HG03064 (cell line): ENCODE measurements at regions not wholly inside any gene's neighbourhood (a gene's known extent, or its start where the extent isn't known, plus 50 kb on each side); places are given as distances from the start of the nearest gene placed in this dataset.

ENCODE experiments used
- ATAC-seq: cut with Tn5 transposase; IDR thresholded peaks from one replicate; pipeline ENCODE4 v1.9.1; 2021; ENCODE audit warnings: low read depth; ENCODE audit not compliant: unreplicated experiment

DNA sequence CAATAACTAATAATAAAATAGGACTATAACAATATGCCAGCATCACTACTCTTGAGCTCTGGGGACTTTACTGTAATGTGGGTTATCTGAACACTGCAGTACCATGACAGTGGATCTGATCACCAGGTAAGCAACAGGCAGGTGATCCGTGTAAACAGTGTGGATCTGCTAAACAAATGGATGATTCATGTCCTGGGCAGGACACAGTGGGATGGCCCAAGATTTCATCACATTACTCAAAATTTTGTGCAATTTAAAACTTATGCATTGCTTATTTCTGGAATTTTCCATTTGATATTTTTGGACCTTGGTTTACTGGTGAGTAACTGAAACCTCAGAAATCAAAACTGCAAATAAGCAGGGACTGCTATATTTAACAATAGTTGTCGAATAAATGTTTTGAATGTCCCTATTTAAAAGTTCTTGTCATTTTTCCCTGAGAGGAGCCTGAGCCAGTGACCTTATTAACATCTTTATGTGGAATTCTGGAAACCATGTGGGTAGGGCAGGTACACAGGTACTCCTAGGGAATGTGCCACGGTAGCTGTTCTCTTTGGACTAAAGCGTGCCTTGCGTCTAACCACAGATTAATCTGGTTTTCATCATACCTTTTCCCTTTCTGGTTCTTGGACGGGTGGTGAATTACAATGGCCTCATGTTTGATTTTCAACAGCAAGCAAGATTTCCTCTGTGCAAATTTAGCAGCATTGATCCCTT, 214.5 kb upstream of the SASH1 start:
- ATAC-seq, result no peak

DNA sequence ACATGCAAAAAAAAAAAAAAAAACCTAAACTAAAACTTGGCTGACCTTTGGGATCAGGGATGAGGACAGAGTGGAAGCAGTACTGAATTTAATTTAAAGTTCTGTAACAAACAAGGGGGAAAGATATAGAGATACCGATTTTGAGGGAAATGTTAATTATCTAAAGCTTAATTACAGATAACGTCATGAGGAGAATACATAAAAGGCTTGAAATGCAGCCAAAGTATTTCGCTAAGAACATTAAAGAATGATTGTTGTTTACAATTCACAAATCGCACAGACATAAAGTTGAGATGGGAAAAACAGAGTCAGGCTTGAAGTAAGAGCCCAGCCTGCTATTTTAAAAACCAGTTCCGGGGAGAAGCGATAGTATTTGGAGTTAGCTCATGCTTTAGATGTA, 208.0 kb upstream of the SASH1 start:
- ATAC-seq, result no peak

DNA sequence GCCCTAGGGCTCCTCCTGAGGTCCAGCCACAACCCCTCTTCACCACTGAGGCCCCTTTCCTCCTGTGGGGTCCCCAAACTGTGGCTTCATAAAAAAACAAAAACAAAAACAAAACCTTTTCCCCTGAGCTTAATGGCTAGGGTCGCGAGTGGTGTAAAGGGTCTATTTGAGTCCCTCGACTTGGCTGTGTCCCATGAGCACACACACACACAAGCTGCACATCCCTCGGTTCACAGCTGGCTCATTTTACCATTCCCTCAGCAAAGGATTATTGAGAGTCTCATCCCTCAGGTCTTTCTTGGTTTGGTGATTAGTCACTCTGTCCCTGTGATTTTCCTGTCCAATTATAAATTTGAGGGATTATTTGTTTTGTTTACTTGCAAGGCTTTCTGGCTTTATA, 206.1 kb upstream of the SASH1 start:
- ATAC-seq, result no peak

DNA sequence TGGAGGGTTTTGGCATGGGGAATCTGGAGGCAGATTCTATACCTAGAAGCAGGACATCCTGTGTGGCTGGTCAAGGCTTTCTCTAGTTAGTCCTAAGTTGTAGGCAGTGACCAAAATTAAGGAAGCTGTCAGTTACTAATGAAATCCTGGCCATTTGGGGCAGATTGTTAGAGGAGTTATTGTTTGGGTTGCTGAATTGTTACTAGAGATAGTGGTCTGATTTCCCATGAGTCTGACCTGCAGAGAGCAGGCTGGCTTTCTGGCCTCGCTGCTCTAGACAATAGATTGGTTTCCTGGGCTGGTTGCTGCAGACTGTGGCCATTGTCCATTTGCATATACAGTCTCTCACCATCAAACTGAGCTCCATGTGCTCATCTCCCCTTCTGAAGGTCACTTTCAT, 205.0 kb upstream of the SASH1 start:
- ATAC-seq, result no peak

DNA sequence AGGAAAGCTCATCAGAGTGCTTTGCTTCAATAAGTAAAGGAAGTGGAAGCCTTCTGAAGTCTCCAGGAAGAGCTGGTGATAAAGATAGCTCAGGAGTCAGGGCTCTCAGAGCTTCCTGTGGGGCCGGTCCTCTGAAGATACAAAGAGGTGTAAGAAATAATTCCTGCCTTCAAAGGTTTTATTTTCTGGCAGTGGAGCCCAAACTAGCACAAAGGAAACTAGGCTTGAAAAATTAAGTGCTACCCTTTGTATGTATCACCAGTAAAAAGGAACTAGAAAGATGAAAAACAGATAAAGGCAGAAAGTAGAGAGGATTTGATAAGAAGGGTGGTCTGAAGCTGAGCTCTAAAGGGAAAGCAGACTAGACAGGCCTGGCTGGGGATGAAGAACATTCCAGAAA, 204.1 kb upstream of the SASH1 start:
- no peak for ATAC-seq

DNA sequence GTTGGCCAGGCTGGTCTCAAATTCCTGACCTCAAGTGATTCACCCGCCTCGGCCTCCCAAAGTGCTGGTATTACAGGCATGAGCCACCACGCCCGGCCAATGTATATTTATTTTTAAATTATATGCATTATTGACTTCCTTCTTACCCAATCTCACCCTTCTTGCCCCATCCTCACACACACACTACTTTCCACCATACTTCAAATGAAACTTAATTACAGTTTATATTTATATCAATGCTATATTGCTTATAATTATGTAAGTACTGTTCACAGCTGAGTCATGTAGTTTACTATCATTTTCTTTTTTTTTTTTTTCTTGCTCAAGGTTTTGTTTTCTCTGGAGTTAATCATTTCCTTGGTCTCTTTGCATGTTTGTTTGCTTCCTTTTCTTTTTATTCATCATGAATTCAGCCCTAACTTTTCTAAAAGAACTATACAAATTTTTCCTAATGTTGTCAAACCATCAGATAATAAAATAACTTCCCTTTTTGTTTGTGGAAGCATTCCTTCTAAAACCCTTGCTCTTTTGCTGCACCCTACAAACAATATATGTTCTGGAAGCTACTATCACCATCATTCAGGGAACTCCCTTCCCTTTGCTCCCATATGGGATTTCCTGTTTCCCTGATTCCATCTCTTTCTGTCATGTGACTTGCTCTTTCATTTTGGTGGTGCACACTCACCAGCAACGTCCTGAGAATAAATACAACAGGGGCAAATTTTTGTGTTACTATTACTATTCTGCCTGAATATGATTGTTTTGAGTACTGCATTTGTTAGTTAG, 201.7 kb upstream of the SASH1 start:
- ATAC-seq, result no peak

DNA sequence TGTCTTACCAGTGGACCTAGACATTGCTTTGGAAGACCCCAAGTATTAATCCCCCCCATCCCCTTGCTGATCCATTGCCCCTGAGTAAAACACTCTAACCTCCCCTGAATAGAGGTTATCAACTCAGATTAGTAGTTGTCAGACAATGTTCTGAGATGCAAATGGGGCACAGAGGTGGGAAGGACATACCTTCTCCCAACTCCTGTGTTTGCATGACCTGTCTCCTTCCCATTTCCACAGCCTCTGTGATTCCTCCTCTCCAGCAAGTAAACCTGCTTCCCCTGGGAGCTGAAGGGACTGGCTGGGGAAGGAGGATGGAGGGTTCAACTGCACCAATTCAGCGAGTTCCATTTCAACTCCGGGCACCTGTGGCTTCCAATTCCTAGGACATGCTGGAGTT, 199.8 kb upstream of the SASH1 start:
- ATAC-seq, result no peak

DNA sequence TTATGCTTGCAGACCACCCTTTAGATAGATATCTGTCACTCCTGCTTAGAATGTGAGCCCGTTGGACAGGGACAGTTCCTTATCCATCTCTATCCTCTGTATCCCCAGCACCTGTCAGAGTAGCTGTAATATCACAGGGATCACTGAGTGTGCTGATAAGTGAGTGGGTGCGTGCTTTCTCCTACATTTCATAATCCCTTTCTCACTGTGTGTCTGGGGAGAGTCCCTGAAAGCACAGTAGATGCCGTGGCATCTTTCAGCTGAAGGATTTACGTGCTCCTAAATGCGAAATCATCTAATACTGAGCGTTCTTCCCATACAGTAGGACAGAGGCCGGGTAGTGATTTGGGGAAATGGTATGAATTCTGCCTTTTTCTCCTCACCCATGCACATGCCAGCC, 198.9 kb upstream of the SASH1 start:
- no peak for ATAC-seq

DNA sequence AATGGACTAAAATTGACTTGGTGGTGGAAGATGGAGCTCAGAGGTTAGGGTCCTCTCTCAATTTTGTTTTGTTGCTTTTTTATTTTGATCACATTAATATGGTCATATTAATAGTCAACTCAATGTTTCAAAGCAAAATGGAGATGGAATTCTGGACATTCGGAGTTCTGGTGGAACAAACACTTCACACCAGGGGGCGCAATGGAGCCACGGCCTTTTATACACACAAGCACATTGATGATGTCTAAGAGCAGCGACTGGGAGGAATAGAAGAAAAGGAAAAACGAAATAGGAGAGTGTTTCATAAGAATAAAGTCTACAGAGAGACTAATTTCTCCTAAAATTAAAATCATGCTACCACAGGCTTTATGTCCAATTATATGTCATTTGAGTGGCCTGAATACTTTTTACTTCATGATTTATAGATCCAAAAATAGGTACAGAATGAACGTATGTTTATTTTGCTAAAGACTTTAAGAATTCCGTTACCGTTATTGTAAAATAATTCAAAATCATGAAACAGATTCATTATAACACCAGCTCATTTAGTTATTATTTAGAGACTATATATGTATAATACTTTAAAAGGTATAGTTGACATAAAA, 197.6 kb upstream of the SASH1 start:
- peak; percentile 89 for ATAC-seq

DNA sequence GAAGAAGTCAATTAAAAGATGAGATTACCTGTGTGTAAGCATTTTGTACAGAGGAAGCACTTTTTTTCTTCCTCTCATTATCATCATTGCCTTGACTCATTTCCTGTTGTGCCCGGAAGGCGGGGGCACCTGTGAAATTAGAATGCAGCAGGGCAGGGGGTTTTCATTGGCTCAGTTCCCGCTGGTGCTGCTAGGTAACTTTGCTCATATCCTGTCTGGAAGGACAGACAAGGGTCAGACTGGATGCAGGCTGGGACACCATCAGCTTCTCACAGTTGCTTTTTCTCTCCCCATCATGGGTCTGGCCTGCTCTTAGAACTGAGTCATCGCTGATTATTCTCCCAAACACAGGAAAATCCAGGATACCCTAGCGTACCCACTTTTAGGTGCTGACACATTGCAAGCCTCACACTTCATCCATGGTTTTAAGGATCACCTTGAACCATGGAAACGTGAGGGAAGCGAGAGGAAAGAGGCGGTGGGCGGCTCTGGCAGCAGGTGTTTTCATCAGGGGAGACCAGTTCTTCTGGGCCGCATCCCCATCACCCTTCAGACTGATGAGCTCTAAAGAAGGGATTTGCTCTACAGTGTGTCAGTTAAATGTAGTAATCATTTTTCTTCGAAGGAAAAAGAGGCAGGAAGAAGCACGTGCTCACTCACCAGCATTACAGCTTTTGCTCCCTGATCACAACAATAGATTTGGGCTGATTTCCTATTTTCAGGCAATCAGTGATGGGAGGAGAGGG, 195.7 kb upstream of the SASH1 start:
- ATAC-seq, result no peak

DNA sequence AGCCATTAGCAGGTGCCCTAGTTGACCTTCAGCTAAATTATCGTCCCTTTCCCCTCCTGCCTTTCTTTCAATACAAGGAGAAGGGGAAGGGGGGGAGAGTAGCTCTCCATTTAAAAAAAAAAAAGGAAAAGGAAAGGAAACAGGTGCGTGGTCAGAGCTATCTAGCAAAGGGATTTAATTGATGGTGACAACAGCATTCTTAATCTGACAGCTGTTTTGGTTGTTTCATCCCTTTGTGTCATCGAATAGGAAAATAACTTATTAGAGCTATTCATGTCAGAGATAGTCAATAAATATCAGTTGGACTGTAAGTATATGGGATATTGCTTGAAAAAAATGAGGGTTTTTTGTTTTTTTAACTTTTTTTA, 195.2 kb upstream of the SASH1 start:
- no peak for ATAC-seq

DNA sequence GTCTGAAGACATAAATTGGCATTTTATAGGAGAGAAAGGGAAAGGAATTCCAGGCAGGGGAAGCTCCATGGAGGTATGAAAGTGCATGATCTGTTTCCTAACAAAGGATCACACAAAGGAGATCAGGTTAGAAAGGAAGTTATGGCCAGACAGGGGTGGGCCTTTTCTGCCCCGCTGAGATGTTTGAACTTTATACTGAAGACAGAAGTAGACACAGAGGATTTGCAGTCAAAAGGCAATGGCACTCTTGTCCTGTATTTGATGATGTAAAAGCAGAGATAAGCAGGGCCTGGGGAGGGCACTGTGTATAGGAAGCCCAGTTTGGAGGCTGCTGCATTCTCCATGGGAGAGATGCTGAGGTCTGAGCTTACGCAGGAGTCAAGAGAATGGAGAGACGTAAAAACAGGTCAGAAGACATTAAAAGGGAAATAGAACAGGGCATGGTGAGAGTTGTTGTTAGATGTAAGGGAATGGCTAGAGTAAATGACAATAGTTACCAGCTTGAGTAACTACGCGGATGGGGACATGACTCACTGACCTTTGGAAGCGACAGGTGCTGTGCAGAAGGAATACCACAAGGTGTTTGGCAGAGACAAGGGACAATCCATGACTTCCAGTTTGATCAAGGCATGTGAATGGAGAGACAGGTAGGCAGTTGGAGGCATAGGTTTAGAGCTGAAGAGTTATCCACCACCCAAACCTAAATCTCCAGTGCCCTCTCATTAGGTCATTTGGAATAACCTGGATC, 190.6 kb upstream of the SASH1 start:
- no peak for ATAC-seq

DNA sequence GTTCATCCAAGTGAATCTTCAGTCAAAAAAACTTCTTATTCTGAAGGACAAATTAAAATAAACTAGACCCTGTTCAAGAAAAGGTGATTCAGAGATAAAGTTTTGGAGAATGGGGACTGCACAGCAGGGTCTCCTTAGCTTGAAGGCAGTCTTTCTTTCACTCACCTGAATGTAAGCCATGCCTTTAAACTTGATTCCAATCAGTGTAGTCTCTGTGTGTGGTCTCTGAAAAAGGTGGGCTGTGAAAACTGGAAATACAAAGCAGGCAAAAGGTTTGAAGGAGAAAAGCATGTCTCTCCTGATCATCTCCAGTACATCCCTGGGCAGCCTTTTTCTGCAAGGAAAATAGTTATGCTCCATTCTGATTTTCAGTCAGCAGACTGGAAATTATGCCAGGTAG, 188.0 kb upstream of the SASH1 start:
- ATAC-seq, result no peak

DNA sequence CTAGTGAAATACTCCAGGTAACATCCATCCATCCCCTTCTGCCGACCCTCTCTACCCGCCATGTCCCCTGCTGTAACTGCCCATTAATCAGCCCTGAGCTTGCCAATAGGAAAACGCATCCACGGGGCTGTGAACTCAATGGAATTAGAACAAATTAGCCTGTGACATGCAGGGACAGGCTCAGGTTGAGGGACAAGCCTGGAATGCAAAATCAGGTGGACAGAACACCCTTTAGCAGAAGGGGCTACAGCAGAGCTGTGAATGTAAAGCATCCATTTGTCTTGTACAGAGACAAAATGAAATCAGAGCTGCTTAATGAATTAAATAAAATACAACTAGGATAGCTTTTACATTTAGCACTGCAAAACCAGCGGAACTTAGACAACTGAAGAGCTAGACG, 187.3 kb upstream of the SASH1 start:
- no peak for ATAC-seq

DNA sequence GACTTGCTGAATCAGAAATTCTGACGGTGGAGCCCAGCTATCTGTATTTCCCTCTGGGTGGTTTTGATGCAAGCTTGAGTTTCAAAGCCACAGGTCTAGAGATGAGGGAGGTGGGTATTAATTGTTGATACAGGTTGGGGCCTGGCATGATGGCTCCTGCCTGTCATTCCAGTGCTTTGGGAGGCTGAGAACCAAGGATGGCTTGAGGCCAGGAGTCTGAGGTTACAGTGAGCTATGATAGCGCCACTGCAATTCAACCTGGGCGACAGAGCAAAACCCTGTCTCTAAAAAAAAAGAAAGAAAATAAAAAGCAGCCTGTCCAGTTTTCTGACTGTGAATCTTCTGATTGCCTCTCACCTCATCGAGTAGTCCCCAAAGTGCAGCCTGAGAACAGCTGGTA, 184.8 kb upstream of the SASH1 start:
- no peak for ATAC-seq

DNA sequence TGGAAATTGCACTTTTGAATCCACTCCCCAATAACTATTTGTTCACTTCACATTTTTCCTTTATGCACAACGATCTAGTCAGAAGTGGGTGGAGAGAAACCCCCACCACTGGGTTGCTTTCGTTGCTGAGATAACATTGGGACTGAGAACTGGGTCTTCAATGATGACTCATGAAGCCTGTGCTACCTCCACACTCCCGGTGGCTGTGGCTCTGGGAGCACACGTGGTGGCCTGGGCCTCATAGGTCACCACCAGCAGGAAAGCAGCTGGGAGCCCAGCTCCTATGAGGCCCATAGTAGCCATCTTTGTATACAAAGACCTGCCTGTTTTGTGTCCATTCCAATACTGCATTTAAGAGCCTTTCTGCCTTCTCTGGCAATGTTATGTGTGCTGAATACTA, 178.0 kb upstream of the SASH1 start:
- ATAC-seq, result no peak

DNA sequence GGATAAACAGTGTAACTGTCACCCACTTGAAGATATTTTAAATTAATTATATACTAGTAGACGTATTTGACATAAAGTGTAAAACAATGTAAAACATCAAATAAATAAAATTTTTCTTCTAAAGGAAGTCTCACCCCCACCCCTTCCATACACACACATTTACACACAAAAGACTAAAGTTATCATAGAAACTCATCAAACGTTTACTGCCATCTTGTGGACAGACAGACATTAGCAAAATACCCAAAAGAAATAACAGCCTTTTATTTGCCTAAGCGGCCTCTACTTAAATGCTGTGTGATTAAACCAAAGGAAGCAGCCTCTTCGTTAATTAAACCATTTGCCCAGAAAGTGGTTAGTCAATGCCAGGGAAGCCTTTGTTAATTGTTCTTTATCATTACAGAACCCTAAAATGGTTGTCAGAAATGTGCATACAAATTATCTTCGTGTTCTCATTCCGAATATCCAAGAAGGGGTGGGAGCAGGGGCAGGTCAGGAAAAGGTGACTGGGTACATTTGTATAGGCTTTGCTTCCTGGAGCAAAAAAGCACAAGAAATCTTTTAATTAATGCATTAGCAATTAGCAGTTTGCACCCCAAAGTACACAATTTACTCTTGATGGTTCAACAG, 176.2 kb upstream of the SASH1 start:
- no peak for ATAC-seq

DNA sequence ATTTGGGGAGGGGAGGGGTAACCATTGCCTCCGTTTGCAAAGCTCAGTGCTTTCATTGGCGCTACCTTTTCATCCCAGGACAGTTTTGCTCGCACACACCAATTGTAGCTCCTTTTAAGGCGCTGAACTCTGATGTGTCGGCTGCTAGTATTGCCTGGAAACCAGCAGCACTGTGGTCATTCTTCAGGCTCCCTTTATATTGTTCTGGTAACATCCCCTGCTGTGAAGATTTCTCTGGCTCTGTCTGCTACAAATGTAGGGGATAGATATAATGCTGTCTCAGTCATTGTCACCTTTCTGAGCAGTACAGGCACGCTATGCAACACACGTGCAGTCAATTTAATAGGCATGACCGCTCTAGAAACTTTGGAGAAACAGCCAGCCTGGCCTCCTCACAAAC, 172.9 kb upstream of the SASH1 start:
- ATAC-seq, result no peak

DNA sequence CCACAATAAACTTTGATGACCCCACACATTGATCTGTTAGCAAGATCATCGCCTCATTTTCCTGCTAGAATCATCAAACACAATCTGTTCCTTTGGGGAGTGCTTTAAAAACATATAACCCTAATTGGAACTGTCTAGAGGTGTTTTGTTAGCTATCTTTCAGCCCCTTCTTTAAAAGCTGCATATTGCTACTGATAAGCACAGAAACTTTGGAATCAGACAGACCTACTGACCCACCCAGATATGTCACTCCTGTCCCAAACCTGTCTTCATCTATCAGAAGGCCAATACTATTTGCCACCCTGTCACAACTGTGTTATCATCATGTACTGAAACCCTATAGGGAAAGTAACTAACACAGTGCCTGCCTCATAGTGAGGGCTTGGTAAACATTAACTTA, 172.4 kb upstream of the SASH1 start:
- no peak for ATAC-seq

DNA sequence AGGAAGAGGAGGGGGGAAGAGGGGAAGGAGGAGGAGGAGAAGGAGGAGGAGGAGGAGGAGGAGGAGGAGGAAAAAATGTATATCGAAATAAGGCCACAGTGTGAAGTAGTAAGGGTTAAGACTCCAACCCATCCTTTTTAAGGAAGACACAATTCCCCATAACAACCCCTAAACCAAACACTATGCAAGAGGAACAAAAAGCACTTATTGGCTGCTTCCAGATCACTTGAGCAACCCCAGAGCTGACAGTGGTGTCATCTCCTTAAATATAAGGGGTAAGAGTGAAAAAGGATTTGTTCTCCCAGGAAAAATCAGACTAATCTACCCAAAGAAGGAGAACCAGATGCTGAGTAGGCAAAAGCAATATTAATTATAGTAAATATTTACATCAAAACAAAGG, 169.1 kb upstream of the SASH1 start:
- no peak for ATAC-seq
